ENCODE measurements at regions not wholly inside any gene's neighbourhood (a gene's known extent, or its start where the extent isn't known, plus 50 kb on each side); places are given as distances from the start of the nearest gene placed in this dataset.

DNA sequence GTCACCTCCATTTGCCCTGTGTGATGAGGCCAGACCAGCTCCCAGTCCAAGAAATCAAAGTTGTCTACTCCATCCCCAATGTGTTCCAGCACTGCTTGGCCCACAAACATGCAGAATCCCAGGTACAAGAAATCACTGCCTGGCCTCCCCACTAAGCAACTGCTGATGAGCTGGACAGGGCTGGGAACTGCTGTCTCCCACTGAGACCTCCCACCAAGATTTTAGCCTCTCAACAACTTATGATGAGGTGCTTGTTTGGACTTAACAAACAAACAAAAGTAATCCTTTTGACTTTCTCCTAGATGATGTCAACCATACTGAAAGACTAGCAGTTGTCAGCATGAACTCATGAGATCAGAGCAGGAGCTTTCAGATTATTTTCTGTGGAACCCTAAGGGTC lies 260.1 kb upstream of the UBE2E2 start:
- TF ChIP-seq, protein P1, sequence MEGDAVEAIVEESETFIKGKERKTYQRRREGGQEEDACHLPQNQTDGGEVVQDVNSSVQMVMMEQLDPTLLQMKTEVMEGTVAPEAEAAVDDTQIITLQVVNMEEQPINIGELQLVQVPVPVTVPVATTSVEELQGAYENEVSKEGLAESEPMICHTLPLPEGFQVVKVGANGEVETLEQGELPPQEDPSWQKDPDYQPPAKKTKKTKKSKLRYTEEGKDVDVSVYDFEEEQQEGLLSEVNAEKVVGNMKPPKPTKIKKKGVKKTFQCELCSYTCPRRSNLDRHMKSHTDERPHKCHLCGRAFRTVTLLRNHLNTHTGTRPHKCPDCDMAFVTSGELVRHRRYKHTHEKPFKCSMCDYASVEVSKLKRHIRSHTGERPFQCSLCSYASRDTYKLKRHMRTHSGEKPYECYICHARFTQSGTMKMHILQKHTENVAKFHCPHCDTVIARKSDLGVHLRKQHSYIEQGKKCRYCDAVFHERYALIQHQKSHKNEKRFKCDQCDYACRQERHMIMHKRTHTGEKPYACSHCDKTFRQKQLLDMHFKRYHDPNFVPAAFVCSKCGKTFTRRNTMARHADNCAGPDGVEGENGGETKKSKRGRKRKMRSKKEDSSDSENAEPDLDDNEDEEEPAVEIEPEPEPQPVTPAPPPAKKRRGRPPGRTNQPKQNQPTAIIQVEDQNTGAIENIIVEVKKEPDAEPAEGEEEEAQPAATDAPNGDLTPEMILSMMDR (IDR thresholded peaks at IDR 0.05), result no peak
- TF ChIP-seq POLR2A (IDR thresholded peaks at IDR 0.05) (no peak), EP300 (IDR thresholded peaks at IDR 0.05; ENCODE audit: low read depth) (no peak)
